GM23248 (cell line): ENCODE measurements at regions not wholly inside any gene's neighbourhood (a gene's known extent, or its start where the extent isn't known, plus 50 kb on each side); places are given as distances from the start of the nearest gene placed in this dataset.

Experiments
- EZH2 ChIP-seq: fragments of 200-600 bp; sonication (generic); IDR thresholded peaks from 2 replicates; pipeline ENCODE4 v1.6.1; 2018; ENCODE audit warnings: antibody characterized with exemption, mild to moderate bottlenecking; ENCODE audit not compliant: insufficient read depth, poor library complexity, severe bottlenecking
- EZH2phosphoT487 ChIP-seq: fragments of 200-600 bp; sonication (generic); IDR thresholded peaks from 2 replicates; pipeline ENCODE4 v1.6.1; 2018; ENCODE audit warnings: antibody characterized with exemption, moderate library complexity, mild to moderate bottlenecking, low read depth; ENCODE audit not compliant: insufficient read depth

DNA sequence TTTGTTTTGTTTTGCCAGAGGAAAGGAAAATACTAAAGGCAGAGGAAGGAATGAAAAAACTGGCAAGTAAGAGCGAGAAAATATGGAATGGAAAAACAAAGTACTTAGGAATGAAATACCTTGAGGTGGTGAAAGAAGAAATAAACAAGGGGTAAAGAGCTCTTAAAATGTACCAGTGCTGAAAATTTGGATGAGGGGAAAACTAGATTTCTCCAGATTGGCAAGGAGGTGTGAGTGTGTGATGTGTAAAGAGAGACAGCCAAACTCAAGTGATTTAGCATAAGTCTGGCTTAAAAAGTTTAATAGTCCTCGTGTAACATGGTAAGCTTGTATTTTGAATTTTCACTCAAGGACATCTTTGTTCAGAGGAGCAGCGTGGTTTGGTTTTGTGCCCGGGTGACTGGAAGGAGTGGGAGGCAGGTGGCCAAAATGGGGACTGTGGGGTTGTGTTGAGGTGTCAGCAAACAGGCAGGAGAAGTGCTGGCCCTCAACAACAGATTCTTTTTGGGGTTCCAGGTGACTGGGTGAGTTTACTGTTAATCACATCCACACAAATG, 102.7 kb downstream of the DACT1 start:
- TF ChIP-seq EZH2 (no peak), EZH2phosphoT487 (no peak)
